C4-2B (cell line): ENCODE measurements at regions not wholly inside any gene's neighbourhood (a gene's known extent, or its start where the extent isn't known, plus 50 kb on each side); places are given as distances from the start of the nearest gene placed in this dataset.

ENCODE experiments used
- ZFX ChIP-seq: fragments of 450-650 bp; IDR thresholded peaks from 2 replicates; pipeline ENCODE4 v1.6.1; 2017
- TF ChIP-seq, protein P1 (sequence below): fragments of 450-650 bp; conservative IDR thresholded peaks from 2 replicates; pipeline ENCODE4 v1.5.1; 2017; ENCODE audit warnings: mild to moderate bottlenecking

GRCh38 chr14:38883127-38883526, 219.9 kb downstream of the SEC23A start:
- TF ChIP-seq, protein P1, sequence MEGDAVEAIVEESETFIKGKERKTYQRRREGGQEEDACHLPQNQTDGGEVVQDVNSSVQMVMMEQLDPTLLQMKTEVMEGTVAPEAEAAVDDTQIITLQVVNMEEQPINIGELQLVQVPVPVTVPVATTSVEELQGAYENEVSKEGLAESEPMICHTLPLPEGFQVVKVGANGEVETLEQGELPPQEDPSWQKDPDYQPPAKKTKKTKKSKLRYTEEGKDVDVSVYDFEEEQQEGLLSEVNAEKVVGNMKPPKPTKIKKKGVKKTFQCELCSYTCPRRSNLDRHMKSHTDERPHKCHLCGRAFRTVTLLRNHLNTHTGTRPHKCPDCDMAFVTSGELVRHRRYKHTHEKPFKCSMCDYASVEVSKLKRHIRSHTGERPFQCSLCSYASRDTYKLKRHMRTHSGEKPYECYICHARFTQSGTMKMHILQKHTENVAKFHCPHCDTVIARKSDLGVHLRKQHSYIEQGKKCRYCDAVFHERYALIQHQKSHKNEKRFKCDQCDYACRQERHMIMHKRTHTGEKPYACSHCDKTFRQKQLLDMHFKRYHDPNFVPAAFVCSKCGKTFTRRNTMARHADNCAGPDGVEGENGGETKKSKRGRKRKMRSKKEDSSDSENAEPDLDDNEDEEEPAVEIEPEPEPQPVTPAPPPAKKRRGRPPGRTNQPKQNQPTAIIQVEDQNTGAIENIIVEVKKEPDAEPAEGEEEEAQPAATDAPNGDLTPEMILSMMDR: no peak
- TF ChIP-seq ZFX: no peak
